GM18951 (cell line): ENCODE measurements at regions not wholly inside any gene's neighbourhood (a gene's known extent, or its start where the extent isn't known, plus 50 kb on each side); places are given as distances from the start of the nearest gene placed in this dataset.

Experiments
- POLR2A ChIP-seq: IDR thresholded peaks from 4 replicates; pipeline ENCODE4 v1.6.1; 2011; ENCODE audit warnings: mild to moderate bottlenecking; ENCODE audit not compliant: insufficient read length, insufficient read depth; ENCODE audit errors: extremely low read depth
- in situ Hi-C: fragments of 300-500 bp; cut with MboI; formaldehyde crosslinking; loops from one replicate; pipeline ENCODE4 v1.12.0; 2022; ENCODE audit warnings: low sequenced_read_pairs, mixed read lengths, inconsistent platforms; ENCODE audit not compliant: unreplicated experiment

GRCh38 chr13:33963134-33963533 lies 145.2 kb downstream of the RFC3 start:
- TF ChIP-seq POLR2A: no peak
- in situ Hi-C loops: no loop called here

- TF ChIP-seq POLR2A: no peak
- in situ Hi-C loops: no loop called here
Measured at GRCh38 chr13:33963895-33964294, 145.9 kb downstream of the RFC3 start.

GRCh38 chr13:33968520-33969507 lies 150.9 kb downstream of the RFC3 start:
- TF ChIP-seq POLR2A: no peak
- in situ Hi-C loops: no loop called here

- in situ Hi-C loops: no loop called here
- no peak for TF ChIP-seq POLR2A
Measured at GRCh38 chr13:33970746-33971561, 153.0 kb downstream of the RFC3 start.

GRCh38 chr13:33971562-33971819 lies 153.5 kb downstream of the RFC3 start:
- TF ChIP-seq POLR2A: no peak
- in situ Hi-C loops: no loop called here

- no peak for TF ChIP-seq POLR2A
- in situ Hi-C loops: no loop called here
Measured at GRCh38 chr13:33973194-33973593, 155.2 kb downstream of the RFC3 start.

GRCh38 chr13:33976965-33977364 lies 159.0 kb downstream of the RFC3 start:
- in situ Hi-C loops: no loop called here
- TF ChIP-seq POLR2A: no peak

- in situ Hi-C loops: no loop called here
- TF ChIP-seq POLR2A: no peak
Measured at GRCh38 chr13:33978653-33979052, 160.7 kb downstream of the RFC3 start.

GRCh38 chr13:33992881-33993336 lies 175.0 kb downstream of the RFC3 start:
- in situ Hi-C loops: no loop called here
- no peak for TF ChIP-seq POLR2A

- in situ Hi-C loops: no loop called here
- TF ChIP-seq POLR2A: no peak
Measured at GRCh38 chr13:33994198-33994597, 176.2 kb downstream of the RFC3 start.

- in situ Hi-C loops: no loop called here
Measured at GRCh38 chr13:33994826-33995502, 177.0 kb downstream of the RFC3 start.

GRCh38 chr13:33996636-33997035 lies 178.7 kb downstream of the RFC3 start:
- in situ Hi-C loops: no loop called here

More at GRCh38 chr13:33994826-33995502, 177.0 kb downstream of the RFC3 start:
- no peak for TF ChIP-seq POLR2A

GRCh38 chr13:33997574-33997973 lies 179.6 kb downstream of the RFC3 start:
- in situ Hi-C loops: no loop called here
- TF ChIP-seq POLR2A: no peak

More at GRCh38 chr13:33996636-33997035, 178.7 kb downstream of the RFC3 start:
- no peak for TF ChIP-seq POLR2A
